ENCODE measurements at regions not wholly inside any gene's neighbourhood (a gene's known extent, or its start where the extent isn't known, plus 50 kb on each side); places are given as distances from the start of the nearest gene placed in this dataset.
"Not testable (repeated sequence)": the region's sequence is repeated elsewhere in the genome, so short reads cannot be mapped to it uniquely, and the experiment has no call there.

DNA sequence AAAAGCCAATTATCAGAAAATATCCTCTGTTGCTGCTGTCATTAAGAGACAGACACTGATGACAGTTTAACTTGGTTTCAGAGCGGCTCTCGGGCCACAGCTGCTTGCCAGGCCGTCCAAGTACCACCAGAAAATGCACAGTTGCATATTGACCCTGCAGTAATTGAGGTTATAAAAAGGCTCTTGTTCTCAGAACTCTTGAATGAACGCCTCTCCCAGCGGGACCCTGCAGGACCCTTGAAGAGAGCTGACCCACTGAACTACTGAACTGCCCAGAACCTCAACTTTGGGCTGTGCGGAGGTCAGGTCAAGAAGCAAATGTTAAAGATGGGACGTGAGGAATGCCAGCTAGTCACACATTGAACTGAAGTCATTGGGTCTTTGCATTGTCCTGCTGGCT is 1559.0 kb upstream of the SLC10A2 start:
- no peak for DNase-seq

DNA sequence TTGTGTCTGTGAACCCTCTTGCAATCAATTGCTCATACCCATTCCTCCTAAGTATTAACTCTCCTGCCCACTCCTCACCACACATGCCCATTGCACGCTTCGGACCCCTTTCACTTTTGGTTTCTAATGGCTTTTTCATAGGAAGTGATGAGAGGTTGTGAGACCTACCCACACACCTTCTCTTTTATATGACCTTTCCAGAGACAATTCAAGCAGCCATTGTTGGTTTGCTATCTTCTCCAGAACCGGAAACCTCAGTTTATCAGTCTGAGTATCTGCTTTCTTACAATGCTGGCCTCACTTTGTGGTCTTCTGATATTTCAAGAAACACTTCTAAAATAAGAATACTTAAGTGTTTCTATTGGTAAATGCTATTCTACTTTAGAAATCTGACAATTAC is 1550.8 kb upstream of the SLC10A2 start:
- no peak for DNase-seq

DNA sequence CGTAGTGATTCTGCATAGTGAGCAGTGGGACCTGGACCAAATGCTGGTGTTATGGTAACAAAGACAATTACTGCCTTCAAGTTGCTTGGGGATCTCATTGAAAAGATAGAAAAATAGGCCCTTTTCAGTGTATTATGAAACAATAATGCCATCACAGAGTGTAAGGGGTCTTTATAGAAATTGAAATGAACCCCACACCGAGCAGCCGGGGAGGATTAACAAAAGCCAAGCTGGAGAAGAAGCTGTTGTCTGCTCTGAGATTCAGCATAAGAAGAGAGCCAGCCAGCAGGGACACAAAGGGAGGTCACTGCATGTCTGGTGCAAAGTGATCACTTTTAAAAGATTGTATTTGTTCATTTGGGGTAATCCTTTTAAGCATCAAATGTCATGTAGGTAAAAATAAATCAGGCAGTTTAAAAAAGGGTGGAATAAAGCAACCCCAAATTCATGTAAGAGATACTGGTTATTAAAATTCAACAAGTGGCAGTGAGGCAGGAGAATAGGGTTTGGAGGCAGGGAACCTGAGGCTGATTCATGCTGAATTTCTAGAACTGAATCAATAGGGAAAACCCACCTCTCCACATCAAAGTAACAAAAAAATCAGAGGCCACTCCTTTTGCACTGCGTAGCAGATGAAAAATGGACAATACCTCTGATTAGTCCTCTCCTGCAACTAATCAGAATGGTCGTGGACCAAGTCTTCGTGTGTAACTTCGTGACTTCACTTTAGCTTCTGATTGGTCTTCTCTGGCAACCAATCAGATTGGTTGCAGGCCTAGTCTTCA is 1548.3 kb upstream of the SLC10A2 start:
- no peak for DNase-seq

- no peak for DNase-seq
Observed at GRCh38 chr13:104608331-104608730, 1542.1 kb upstream of the SLC10A2 start.

DNA sequence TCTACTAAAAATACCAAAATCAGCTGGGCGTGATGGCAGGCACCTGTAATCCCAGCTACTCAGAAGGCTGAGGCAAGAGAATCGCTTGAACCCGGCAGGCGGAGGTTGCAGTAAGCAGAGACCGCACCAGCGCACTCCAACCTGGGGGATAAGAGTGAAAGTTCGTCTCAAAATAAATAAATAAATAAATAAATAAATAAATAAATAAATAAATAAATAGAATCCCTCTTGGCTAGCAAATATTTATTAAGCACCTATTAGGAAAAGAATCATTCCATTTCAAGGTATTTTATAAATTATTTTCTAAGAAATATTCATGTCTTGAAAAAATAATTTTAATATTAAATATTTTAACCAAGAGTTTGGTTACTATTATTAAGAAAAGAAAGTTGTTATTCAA is 1539.2 kb upstream of the SLC10A2 start:
- not testable (repeated sequence) for DNase-seq

DNA sequence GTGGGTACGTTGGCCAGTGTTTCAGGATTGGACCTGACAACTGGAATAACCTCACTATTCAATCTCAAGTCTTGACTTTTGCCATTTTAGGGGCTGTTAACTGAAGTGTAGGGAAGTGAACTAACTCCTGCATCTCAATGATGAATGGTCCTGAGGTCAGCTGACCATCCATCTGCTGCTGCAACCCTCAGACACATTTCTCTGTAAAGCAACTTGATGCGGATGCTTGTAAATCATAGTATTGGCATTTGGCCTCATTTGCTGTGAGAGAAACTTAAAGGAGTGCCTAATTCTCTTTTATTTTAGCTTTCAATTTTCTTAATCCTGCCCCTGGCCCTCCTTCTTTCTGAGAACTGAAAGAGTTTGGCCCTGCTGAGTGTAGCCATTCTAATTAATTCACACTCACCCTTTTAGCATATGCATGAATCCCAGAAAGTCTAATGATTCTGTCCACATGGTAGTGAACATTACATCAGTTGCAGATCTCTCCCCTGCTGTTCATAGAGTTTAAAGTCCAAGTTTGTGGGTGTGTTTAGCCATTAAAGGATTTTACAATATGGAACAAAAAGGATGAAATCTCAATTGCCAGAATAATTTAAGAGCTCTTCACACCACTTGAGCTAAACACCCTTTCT is 1531.4 kb upstream of the SLC10A2 start:
- DNase-seq, result no peak

GRCh38 chr13:104595511-104595910 is 1529.3 kb upstream of the SLC10A2 start:
- DNase-seq, result no peak

GRCh38 chr13:104594806-104595205 is 1528.6 kb upstream of the SLC10A2 start:
- DNase-seq, result no peak

DNA sequence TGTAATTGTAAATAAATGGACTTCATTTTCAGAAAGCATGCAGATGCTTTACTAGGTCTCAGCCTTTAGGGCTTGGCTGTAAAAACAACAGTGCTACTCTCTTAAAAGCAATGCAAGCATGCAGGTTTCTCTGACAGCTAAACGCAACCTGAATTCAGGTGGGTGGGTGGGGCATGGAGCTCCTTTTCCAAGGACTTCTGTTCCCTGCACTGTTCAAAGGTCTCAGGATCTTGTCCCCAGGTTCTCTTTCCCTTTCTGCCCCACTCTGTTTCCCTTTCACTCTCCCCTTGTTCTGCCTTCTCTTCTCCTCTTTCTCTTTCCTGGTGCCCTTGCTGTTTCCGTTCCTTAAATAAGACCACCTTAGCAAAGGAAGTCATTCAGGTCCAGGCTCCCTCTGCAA is 1527.5 kb upstream of the SLC10A2 start:
- DNase-seq, result no peak

- no peak for DNase-seq
Observed at GRCh38 chr13:104593251-104593576, 1527.0 kb upstream of the SLC10A2 start.

DNA sequence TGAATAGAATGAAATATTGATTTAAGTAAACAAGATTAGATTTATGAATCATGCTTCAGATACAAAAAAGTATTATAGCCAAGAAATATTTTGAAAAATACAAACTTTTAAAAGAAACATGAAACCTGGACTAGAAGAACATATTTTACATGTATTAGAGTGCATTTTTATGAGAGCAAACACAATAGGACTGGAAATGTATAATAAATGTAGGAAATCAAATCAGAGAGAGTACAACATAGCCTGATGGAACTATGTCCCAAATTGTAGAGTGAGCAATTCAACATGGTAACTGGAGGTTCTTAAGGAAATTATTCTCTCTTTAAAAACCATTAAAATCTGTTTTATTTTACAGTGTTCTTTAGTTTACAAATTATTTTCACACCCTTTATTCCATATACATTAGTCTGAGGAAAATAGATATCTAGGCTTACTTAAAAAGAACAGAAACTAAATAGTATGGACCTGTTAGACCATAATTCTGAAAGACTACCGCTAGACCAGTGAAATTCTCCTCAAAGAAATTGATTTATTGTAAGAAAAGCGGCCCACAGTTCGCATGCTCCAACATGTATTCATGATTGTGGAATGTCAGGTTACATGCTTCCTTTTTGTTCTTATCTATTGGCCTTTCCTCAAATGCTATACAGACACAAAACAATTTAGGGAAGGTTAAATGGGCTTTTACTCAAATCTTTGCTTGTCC is 1526.5 kb upstream of the SLC10A2 start:
- DNase-seq, result no peak

DNA sequence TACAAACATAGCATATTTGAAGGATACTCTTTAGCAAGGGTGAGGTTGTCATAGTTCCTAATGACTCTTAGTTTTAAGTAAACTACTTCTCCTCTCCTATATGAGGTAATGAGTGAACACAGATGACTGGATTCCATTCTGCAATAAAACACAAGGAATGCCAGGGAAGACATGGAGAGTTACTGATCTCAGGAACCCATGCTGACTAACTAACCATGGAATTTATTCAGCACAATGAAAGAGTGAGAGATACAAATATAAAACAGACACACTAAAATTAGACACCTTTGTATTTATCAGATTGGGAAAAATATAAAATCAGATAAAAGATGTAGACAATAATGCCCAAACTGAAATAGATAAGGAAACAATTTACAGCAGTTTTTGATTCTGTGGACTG is 1525.9 kb upstream of the SLC10A2 start:
- no peak for DNase-seq

- no peak for DNase-seq
Observed at GRCh38 chr13:104586051-104586746, 1520.0 kb upstream of the SLC10A2 start.

- no peak for DNase-seq
Observed at GRCh38 chr13:104584481-104584880, 1518.3 kb upstream of the SLC10A2 start.

GRCh38 chr13:104580931-104581330 is 1514.7 kb upstream of the SLC10A2 start:
- no peak for DNase-seq

GRCh38 chr13:104577071-104577815 is 1511.0 kb upstream of the SLC10A2 start:
- DNase-seq, result no peak

GRCh38 chr13:104571893-104572229 is 1505.6 kb upstream of the SLC10A2 start:
- DNase-seq, result no peak

GRCh38 chr13:104571161-104571892 is 1505.1 kb upstream of the SLC10A2 start:
- no peak for DNase-seq

GRCh38 chr13:104567114-104567513 is 1500.9 kb upstream of the SLC10A2 start:
- DNase-seq, result no peak

GRCh38 chr13:104565888-104566287 is 1499.7 kb upstream of the SLC10A2 start:
- no peak for DNase-seq

DNA sequence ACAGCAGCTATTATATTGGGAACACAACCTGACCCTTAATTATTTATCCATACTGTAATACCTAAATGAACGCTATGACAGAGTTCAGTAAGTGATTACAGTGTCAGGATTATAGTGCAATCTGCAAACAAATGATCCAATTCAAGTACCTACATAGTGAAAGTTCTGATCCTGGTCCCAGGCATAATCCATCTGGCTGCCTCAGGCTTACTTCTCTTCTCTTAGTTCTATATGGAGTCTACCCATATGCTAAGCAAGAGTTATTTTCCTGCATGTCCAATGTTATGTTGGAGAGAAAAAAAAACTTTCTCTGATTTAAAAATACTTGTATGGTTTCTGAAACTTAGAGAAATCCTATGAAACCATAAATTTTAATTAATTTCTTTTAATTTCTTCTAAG is 1487.7 kb upstream of the SLC10A2 start:
- no peak for DNase-seq

GRCh38 chr13:104553186-104553585 is 1487.0 kb upstream of the SLC10A2 start:
- no peak for DNase-seq
